COLO668 (cell line): ENCODE measurements at regions not wholly inside any gene's neighbourhood (a gene's known extent, or its start where the extent isn't known, plus 50 kb on each side); places are given as distances from the start of the nearest gene placed in this dataset.

Experiments
- DNase-seq: peaks from one replicate; lab custom pipeline; 2025; ENCODE audit not compliant: unreplicated experiment; lab: John Stamatoyannopoulos, UW

- DNase-seq, result no peak
Measured at GRCh38 chr2:187924293-187924692, 367.4 kb upstream of the GULP1 start.

- no peak for DNase-seq
Measured at GRCh38 chr2:187934236-187934635, 357.4 kb upstream of the GULP1 start.

GRCh38 chr2:187934692-187935091 lies 357.0 kb upstream of the GULP1 start:
- no peak for DNase-seq

GRCh38 chr2:187935126-187935525 lies 356.5 kb upstream of the GULP1 start:
- DNase-seq, result no peak

- no peak for DNase-seq
Measured at GRCh38 chr2:187936228-187936627, 355.4 kb upstream of the GULP1 start.

GRCh38 chr2:187939180-187939579 lies 352.5 kb upstream of the GULP1 start:
- peak; percentile 62 for DNase-seq

- no peak for DNase-seq
Measured at GRCh38 chr2:187942876-187943275, 348.8 kb upstream of the GULP1 start.

- DNase-seq, result no peak
Measured at GRCh38 chr2:187943772-187944369, 347.8 kb upstream of the GULP1 start.

GRCh38 chr2:187949859-187950258 lies 341.8 kb upstream of the GULP1 start:
- no peak for DNase-seq

- DNase-seq, result no peak
Measured at GRCh38 chr2:187951470-187952218, 340.0 kb upstream of the GULP1 start.

GRCh38 chr2:187956906-187957534 lies 334.7 kb upstream of the GULP1 start:
- no peak for DNase-seq

GRCh38 chr2:187959821-187960220 lies 331.9 kb upstream of the GULP1 start:
- no peak for DNase-seq

- DNase-seq, result no peak
Measured at GRCh38 chr2:187962538-187962937, 329.1 kb upstream of the GULP1 start.

GRCh38 chr2:187964746-187965145 lies 326.9 kb upstream of the GULP1 start:
- DNase-seq, result no peak

- no peak for DNase-seq
Measured at GRCh38 chr2:187966924-187967323, 324.8 kb upstream of the GULP1 start.

- no peak for DNase-seq
Measured at GRCh38 chr2:187971893-187972292, 319.8 kb upstream of the GULP1 start.

- DNase-seq, result no peak
Measured at GRCh38 chr2:187976259-187976985, 315.3 kb upstream of the GULP1 start.

GRCh38 chr2:187976986-187977333 lies 314.7 kb upstream of the GULP1 start:
- DNase-seq, result no peak

- DNase-seq, result no peak
Measured at GRCh38 chr2:187978356-187978755, 313.3 kb upstream of the GULP1 start.

GRCh38 chr2:187982668-187983067 lies 309.0 kb upstream of the GULP1 start:
- DNase-seq, result no peak

- DNase-seq, result no peak
Measured at GRCh38 chr2:187985195-187985594, 306.5 kb upstream of the GULP1 start.

GRCh38 chr2:187985923-187986322 lies 305.8 kb upstream of the GULP1 start:
- no peak for DNase-seq
